HG02610 (cell line): ENCODE measurements at regions not wholly inside any gene's neighbourhood (a gene's known extent, or its start where the extent isn't known, plus 50 kb on each side); places are given as distances from the start of the nearest gene placed in this dataset.

Source experiments
- ATAC-seq: cut with Tn5 transposase; IDR thresholded peaks from one replicate; pipeline ENCODE4 v1.9.1; 2021; ENCODE audit warnings: mild to moderate bottlenecking, moderate library complexity; ENCODE audit not compliant: unreplicated experiment

DNA sequence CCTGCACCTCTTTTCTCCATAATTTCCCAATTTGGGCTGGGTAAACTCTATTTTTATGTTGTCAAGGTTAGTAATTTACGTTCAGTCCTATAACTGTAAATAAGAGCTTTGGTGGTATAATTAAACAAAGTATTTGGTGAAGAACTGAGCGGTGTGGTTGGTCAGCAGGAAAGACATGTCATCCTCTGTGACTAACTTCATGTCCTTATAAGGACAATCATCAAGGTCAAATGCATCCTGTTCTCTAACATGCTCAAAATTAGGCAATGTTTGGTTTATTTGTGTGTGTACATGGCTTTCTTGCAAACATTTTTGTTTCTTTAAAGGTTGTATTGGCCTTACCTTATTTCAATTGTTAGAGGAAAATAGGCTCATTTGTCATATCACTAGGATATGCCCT, 121.5 kb upstream of the NABP1 start:
- no peak for ATAC-seq

DNA sequence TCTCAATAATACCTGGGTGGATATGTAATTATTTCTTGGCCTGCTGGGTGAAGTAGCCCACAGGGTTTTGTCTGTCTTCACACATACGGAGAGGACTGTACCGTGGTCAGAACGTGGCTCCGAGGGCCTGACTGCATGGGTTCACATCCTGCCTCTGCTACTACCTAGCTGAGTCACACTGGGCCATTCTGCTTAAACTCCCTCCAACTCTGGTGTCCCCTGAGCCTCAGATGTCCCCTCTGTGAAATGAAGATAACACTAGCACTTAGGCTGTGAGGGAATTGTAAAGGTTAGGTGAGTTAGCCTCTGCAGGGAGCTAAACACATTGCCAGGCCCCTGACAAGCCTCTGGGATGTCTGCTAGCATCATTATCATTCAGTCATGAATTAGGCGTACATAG, 120.1 kb upstream of the NABP1 start:
- ATAC-seq: peak; percentile 53

DNA sequence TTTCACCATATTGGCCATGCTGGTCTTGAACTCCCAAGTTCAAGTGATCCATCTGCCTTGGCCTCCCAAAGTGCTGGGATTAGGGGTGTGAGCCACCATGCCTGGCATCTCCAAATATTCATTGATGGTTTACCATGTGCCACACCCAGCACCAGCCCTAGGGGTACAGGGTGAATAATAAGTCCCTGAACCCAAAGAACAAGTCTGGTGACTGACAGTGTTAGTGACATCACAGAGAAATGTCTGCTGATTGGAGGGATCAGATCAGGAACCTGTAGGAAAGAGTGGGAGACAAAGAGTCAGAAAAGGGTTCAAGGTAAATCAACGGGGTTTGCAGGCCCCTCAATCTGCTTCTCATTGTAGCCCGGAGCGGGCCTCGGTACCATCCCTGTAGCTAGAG, 118.4 kb upstream of the NABP1 start:
- ATAC-seq: no peak

DNA sequence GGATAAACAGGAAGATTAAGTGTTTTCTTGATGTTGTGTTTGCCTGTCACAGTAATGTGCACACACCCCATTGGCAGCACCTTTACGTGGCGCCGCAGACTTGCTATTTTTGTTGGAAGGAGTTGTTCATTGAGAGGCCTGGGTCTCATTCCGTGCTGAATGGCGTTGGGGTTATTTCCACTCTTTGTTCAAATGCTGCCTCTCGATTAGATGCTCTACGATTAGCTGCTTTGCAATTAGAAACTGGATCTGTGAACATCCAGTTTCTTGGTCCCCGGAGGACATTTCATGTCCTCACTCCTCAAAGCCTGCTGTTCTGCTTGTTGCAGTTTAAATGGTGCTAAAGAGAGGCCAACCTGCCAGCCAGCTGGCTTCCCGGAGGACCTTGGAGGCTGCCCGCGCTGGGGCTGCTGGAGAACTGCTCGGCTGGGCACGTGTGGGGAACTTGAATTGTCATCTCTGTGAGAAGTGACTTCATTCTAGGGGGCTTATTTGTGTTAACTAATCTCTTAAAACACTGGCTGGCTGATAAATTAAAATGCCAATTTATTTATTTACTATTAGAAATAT, 117.4 kb upstream of the NABP1 start:
- no peak for ATAC-seq

DNA sequence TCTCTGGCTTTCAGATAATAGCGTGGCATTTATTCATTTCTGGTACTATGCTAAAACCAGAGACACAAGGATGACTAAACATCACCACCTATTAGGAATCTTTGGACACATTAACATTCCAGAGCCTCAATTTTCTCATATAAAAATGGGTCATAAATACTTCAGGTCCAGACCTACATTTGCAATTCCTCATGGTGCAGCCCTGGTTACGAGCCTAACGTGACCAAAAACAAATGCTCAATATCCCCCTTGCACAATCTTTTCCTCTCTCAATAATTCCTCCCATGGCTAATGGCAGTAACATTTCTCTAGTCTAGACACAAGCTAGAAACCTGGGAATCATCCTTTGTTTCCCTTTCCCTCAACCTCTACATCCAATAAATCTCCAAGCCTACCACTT, 112.8 kb upstream of the NABP1 start:
- ATAC-seq: no peak

DNA sequence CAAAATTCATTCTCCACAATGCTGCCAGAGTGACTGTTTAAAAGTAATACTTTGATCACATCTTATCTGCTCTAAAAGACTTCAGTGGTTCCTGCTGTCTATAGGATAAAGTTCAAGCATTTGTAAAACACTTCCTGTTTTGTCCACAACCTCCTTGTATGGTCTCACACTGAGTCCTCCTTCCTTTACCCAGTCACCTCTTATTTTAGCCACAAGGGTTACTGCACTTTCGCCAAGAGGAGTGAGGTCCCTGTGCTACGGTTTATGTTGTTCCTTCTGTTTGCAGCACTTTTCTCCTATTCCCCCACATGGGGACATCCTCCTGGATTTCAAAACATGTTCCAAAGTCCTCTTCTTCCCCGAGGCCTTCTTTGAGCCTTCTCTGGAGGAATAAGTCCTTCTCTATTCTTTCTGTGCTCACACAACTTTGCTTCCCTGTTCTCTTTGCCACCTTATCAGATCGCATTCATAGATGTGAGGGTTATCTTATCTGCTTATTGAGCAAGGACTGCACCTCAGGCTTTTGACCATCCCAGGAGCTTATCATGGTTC, 112.2 kb upstream of the NABP1 start:
- ATAC-seq: peak; percentile 70

DNA sequence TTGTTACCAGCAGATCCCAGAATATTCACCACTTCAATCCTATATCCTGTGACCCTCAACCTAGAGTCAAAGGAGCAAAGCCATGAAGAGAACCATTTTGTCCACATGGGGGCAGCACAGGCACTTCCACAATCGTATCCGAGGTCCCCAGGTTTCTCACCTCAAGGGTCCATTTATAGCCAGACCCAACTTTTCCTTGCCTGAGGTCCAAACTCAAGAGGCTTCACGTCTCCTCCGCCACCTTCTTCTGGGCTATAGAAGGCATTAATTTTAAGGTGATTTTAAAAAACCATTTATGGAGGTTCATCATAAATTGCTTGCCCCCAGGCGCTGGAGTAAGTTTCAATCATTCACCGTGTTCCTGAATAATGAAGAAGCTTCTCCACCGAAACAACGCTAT, 111.6 kb upstream of the NABP1 start:
- peak; percentile 54 for ATAC-seq

DNA sequence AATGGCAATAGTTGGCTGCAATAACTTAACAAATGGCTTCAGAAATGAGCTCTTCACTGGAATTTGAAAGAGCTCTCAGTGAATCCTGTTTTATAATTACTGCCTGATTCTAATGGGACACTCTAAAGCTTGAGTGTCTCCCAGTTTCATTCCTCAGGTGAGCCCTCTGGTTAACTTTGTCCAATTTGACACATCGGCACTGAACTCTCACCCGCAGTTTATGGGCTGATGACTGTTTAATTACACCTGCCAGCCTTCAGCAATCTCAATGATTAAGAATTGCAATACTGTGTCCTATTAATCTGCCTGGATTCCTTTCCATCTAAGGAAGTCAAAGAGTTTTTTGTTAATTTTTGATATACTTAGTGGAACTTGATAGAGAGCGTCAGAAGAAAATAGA, 110.7 kb upstream of the NABP1 start:
- no peak for ATAC-seq

DNA sequence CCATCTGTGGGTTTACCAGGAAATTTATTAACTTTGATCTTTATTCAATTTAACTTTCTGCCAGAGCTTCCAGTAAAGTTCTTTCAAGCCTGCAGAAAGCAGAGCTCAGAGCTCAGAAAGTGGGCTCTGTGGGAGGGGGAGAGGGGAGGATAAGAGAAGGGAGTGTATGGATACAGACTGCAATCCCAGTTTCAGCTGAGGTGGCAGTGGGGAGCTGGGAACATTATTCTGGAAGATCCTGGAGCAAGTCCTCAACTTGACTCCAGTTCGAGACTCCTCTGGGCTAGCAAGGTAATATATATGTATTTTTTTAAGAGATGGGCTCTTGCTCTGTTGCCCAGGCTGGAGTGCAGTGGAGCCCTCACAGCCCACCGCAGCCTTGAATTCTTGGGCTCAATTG, 108.9 kb upstream of the NABP1 start:
- ATAC-seq: no peak

DNA sequence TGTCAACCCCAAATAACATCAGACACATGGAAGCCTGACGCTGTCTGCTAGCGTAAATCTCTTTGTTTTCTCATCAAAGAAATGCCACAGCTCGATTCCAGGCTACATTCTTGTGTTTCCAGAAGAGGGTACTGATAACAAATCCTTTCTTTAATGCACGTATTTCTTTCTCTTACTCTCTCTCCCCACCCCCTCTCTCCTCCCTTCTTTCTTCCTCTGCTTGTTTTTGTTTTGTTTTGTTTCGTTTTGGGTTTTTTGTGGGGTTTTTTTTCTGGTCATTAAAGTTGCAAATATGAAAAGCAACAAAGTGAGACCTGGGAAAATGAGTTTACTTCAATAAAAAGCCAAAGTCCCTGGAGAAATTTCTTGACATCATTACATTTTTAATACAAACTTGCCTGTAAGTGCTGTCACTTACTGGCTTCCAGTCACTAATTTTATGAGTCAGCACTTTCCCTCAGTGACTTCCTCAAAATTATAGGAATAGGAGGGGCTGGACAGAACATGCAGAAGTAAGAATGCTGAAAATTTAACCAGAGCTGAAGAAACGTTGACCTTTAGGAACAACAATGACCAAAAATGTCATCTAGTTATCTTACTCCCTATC, 106.7 kb upstream of the NABP1 start:
- peak; percentile 46 for ATAC-seq

DNA sequence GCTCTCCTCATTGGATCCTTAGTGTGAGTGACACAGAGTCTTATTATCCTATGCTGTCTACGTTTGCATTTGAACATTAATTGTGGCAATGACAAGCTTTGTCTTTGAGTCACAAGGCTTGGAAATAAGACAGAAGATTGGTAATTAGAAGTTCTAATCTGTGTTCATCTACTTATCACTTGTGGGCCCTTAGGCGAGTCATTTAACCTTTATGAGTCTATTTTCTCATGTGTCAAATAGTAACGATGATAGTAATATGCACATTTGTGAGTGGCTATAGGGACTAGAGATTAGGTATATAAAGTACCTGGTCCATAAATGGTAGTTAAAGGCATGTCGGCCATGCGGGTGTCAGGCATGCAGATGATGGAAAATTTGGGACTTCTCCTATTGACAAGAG, 105.6 kb upstream of the NABP1 start:
- ATAC-seq: no peak

DNA sequence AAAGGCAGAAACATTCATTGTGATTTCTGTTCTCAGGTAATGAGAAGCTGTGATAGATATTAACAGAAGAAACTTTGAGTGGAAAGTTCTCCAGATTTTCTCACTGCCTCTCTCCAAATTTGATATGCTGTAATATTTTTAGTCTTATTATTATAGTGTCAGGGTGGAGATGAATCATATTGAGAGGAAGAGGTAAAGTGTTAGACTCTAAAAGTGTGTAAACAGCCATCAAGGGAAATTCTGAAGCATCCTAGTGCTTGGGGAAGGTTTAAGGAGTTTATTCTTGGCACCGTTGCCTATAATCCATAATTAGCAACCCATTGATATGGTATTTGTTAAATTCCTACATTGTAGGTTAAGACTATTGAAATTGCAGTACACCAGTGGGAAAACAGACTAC, 104.7 kb upstream of the NABP1 start:
- ATAC-seq: no peak

DNA sequence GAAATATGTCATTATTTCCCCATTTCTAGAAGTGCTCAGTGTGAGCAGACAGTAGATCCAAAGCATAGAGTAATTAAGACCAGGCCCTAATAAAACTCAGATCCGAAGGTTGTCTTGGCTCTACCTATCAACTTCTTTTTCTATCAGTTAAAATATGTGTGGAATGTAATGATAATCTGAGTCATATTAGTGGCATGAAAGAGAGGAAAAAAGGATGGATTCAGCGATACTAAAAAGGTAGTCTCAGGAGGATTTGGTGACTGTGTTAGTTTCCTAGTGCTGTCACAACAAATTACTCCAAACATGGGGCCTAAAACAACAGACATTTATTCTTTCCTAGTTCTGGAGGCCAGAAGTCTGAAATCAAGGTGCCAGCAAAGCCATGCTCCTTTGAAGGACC, 103.7 kb upstream of the NABP1 start:
- ATAC-seq: no peak

DNA sequence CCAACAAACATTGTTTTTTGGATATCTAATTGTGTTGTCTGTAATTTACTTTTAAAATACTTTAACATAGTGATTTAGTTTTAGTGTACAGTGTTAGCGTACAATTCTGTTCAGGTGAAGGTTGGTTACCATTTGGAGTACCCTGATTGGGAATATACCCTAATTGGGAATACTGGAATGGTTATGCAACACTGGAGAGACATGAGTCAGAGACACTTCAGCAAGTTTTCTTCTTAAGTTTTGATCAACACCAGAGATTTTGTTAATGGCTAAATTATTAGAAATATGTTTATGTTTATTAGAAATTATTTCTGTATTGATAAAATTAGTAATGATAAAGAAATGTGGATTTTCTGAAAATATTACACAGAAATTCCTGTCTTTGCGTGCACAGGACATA, 100.3 kb upstream of the NABP1 start:
- no peak for ATAC-seq

DNA sequence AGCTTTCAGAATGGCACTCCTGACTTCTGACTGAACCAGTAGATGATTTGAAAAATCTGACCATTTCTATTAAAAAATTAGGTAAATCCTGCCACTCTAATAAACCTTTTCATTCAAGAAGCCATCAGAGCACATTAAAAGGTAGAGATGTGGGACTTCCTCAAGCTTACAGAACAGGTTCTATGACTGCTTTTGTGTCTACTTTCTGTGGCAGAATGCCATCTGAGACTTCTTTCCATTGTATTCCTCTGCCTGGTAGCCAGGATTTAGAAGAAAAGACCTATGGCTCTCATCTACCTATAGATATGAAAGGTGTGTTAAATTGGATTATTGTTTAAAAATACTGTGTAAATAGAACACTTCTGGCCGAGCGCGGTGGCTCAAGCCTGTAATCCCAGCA, 99.9 kb upstream of the NABP1 start:
- ATAC-seq: no peak

DNA sequence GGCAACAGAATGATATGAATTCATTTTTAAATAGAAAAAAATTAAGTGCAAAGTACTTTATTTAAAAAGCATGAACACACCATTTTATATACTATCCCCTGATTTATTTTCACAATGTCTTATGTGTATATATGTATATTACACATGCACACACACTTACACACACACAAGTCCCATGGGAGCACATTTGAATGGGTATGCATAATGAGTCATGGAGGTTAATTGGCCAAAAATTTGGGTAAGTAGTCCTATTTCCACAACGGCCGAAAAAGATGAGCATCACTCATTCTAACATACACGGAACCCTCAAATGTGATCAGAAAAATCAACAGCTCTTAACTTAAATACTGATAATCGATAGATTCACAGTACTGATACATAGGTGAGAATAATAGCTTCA, 97.4 kb upstream of the NABP1 start:
- no peak for ATAC-seq

DNA sequence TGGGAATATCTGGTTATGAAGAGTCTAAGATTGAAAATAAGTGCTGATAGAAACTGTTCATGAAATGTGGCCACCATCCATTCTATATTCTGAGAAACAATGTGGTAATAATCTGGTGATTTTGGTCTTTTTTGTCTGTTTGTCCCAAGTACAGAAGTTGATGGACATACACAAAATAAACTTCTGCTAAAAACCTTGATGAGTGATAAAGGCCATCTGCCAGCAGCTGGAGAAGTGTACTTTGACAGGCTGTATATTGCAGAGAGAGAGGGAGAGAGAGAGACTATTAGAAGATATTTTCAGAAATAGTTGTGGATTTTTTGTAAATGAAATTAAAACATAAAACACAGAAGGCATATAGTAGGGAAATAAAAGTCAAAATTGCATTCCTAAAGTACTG, 96.9 kb upstream of the NABP1 start:
- ATAC-seq: no peak

DNA sequence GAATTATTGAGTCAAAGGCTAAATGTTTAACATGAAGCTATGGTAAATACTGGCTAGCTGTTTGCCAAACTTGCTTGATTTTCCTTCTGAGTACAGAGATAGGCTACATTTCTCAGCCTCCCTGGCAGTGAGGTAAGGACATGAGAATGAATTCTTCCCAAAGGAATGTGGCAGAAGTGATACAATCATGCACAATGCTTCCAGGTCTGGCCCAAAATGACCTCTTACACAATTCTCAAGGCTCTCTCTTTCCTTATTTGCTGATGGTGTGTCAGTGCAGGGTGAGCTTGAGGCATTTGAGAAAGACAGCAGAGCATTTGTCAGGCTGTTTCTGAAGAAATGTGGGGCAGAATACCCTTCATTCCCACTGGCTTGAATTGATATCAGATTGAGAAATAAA, 95.6 kb upstream of the NABP1 start:
- ATAC-seq: no peak

DNA sequence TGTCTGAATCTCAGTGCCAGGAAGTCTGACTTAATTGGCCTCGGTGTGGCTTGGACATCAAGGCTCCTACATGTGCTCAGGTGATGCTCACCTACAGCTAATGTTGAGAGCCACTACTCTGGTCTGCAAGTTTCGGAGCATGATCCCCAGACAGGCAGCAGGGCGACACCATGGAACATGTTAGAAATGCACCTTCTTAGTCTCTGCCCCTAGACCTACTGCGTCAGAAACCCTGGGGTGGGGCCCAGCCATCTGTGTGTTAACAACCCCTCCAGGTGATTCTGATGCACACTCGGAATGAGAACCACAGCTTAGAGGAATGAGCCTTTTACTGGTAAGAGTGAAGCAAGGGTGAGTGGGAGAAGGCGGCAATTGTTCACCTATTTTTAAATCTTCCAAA, 86.9 kb upstream of the NABP1 start:
- no peak for ATAC-seq

DNA sequence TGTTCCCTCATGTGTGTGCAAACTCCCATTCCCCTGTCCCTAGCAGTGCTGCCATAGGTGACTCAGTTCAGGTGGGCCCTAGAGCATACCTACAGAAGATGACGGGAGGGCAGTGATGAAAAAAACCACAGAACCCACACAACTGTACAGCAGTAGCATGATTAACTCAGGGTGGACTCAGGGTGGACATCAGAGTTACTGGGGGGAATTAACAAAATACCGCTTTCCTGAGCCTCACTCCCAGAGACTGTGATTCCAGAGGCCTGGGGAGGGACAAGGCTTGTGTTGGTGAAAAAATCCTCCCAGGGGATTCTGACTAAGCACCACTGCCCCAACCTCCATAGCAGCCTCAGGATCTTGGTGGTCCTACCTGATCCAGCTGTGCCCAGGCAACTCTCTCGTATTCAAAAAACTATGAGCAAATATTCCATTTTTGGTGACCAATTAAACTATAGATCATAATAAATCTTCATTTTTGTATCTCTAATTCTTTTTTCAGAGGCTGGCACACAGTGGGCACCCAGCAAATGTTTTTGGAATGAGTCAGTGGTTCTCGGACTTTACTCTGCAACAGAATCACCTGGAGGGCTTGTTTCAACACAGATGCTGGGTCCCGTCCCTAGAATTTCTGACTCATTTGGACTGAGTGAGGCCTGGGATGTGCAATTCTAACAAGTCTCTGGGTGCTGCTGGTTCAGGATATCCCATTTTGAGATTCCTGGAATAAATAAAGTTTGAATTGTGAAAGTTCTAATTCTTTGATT, 84.1 kb upstream of the NABP1 start:
- ATAC-seq: no peak

DNA sequence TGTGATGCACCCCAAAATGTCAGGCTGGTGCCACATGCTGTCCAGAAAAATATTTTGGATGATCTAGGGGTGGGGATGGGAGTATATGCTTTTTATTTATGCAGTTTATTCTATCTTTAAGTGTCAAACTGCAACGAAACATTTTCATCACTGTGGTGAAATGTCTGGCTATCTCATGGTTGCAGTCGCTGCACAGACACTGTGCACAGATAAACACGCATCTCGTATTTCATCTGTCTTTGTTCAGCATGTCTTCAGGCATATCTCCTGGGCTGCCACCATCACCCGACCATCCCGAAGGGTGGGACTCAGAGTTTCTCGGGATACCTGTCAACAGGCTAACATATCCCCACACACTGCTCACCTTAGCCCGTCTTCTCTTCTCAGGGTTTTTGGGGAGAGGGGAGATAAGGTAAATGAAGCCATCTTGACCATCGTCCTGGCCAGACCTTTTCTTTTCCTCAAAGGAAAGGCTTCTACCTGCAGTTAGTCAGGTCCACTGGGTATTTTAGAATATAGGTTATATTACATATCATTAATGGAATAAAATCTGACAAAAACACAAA, 80.7 kb upstream of the NABP1 start:
- no peak for ATAC-seq

DNA sequence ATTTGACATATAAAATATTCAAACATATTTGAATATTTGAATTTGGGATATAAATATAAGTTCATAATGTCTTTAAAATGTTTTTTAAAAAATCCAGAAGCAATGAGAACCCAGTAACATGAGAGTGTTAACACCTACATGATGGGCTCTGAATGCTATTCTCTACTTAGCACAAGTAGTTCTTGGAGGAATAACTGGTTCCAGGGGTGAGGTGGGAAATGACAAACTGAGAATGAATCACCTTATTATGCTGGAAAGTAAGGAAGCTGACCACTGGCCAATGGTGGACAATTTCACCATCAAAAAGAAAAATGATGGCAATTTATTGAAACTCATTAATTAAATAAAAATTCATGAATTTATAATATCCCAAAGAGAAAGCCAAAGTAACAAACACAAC, 79.6 kb upstream of the NABP1 start:
- ATAC-seq: no peak
